OCI-LY3 (cell line): ENCODE measurements at regions not wholly inside any gene's neighbourhood (a gene's known extent, or its start where the extent isn't known, plus 50 kb on each side); places are given as distances from the start of the nearest gene placed in this dataset.

Experiments used
- CTCF ChIP-seq: fragments of 200-600, 300-600 bp; sonication (generic); IDR thresholded peaks from 2 replicates; pipeline ENCODE4 v1.5.1; 2014; ENCODE audit warnings: antibody characterized with exemption, low read length, low read depth
- EZH2phosphoT487 ChIP-seq: fragments of 200-600 bp; shearing (Covaris generic); IDR thresholded peaks from 2 replicates; pipeline ENCODE4 v1.6.1; 2018; ENCODE audit warnings: antibody characterized with exemption, mixed run types, low read depth

DNA sequence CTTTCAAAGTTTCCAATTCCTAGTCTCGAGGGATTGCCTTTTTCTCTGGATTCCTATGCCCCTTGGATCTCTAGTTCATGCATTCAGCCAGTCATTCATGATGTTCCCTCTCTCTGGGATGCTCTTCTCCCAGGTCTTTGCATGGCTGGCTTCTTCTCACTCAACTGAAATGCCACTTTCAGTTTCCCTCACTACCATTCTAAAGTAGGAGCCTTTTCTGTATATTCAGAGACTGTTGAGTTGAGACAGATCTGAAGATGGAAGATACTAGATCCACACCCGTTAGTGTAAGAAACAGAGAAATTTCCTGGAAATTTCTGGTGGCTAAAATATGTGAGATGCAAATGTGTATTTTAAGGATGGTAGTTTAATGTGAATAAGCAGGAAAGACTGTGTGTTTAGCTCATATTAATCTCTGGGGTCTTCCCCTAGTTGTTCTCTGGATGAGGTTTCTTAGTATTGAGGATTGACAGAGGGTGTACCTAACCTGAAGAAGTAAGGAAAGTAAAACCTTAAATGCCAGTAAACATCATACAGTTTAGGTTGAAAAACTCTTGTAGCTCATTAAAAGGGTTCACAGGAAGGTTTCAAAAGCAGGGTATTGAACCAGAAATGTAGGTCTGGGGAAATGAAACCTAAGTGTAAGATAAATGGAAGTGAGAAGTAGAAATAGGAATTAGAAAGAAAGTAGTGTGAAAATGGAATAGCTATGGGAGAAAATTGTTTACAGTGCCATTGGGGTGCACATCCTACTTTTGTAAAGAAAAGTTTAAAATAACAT is 331.3 kb downstream of the NDFIP2 start:
- TF ChIP-seq CTCF (no peak), EZH2phosphoT487 (no peak)
